HG03103 (cell line): ENCODE measurements at regions not wholly inside any gene's neighbourhood (a gene's known extent, or its start where the extent isn't known, plus 50 kb on each side); places are given as distances from the start of the nearest gene placed in this dataset.

ENCODE experiments used
- ATAC-seq: cut with Tn5 transposase; IDR thresholded peaks from one replicate; pipeline ENCODE4 v1.9.1; 2021; ENCODE audit warnings: low read depth; ENCODE audit not compliant: unreplicated experiment

- peak; percentile 37 for ATAC-seq
Measured at GRCh38 chr10:62618576-62619412, 185.7 kb upstream of the ADO start.

DNA sequence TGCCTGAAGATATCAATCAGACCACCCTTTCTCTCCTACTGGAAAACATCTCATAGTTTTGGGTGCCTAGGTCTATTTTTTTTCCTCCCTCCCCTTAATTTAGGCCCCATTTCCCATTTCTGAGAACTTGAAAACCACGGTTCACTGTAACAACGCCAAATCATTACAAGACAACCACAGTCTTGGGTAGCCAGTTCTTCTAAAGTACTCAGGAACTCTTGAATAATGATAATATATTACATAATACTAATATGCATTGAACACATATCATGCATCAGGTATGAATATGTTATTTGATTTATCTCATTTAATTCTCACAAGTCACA, 185.1 kb upstream of the ADO start:
- no peak for ATAC-seq

- no peak for ATAC-seq
Measured at GRCh38 chr10:62620491-62620890, 184.0 kb upstream of the ADO start.

DNA sequence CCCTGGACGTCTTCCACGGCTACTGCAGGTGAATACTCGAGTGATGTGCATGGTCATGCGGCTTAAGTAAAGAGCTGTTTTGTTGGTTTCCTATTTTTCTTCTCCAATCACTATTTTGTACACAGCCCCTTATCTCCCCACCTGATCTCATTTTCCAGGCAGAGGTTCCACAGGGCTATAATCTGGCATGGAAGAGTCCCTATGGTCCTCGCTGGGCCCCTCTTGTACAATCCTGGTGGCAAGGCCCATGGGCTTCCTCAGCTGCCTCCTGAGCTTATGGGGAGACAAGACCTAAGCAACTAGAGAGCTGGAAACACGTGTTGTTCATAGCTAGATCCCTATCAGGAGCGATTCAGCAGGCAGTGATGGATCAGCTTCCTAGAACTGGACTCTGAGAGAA, 181.3 kb upstream of the ADO start:
- ATAC-seq, result no peak

- ATAC-seq, result no peak
Measured at GRCh38 chr10:62625484-62625883, 179.0 kb upstream of the ADO start.

GRCh38 chr10:62626079-62626478, 178.4 kb upstream of the ADO start:
- ATAC-seq, result no peak

GRCh38 chr10:62626817-62627216, 177.7 kb upstream of the ADO start:
- ATAC-seq, result no peak

GRCh38 chr10:62627983-62628382, 176.5 kb upstream of the ADO start:
- ATAC-seq, result no peak

DNA sequence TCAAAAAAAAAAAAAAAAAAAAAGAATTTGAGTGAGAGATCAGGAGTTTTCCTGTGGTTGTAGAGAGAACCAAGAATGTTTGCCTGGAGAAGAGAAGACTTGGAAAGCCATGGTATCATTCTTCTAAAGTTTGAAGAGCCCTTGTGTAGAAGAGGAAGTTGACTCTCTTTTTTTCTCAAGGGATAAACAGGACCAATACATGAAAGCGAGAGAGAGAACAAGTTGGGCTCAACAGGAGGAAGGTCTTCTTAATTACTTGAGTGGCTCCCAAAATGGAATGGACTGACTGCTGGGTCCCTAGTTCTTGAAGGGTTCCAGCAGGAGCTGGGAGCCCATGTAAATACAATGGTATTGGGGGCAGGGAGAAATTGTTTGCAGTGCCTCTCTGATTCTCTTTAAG, 173.3 kb upstream of the ADO start:
- ATAC-seq, result no peak

DNA sequence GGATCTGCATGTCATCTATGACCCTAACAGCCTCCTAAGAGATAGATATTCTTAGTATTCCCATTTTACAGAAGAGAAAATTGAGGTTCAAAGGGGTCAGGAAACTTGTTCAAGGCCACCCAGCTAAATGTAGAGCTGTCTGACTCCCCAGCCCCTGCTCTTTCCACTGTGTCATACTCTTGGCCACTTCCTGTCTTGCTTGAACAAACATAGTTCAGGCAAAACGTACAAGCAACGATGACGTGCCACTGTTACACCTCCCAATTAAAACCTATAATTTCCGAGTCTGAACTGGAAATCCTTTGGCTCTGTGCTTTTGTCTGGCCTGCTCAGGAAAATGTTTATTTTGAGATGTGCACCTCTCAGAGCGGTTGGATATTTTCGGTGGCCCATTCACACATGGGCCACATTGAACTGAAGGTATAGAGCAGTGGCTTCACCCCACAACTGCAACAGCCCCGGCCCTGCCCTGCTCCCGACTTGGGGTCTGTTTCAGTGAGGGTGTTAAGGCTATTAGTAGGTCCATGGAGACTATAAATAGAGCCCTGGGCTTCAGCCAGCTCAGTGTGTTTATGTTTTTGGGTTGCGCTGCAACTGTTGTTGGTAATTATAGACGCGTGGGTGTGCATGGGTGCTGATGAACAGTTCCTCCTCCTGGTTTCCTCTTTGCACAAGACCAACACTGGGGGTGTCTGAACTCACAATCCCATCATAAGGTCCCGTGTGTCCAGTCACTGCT, 172.3 kb upstream of the ADO start:
- ATAC-seq, result peak; percentile 68

DNA sequence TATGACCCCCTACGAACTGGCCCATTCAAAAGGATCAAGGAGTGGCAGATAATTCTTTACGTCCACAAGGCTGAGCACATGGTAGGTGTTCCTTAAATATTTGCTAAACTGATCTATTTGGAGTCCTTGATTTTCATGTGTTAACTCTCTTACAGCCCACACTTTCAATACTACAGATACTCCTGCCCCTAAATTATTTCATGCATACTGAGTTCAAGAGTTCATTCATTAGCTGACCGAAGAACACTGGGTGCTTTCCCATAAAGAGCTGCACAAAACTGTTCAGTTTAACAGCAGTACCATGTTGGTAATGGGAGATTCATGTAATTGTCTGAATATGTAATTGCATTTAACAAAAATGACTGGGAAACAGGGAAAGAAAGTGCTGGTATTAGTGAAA, 170.5 kb upstream of the ADO start:
- no peak for ATAC-seq

DNA sequence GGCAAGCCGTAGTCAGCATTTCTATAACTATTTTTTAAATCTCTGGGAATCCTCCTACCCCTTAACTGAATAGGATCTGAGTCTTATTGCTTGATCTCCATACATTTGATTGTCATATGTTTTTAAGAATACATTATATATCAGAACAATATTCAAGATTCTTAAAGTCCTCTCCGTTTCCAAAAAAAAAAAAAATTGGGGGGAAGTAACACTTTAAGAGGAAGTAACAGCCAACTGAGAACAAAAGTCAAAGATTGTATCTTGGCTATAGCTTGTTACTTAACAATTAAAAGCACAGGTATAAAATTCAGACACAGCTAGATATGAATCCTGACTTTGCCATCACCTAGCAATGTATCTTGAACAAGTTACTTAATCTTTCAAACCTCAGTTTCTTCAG, 169.9 kb upstream of the ADO start:
- no peak for ATAC-seq

GRCh38 chr10:62635127-62635526, 169.4 kb upstream of the ADO start:
- no peak for ATAC-seq

DNA sequence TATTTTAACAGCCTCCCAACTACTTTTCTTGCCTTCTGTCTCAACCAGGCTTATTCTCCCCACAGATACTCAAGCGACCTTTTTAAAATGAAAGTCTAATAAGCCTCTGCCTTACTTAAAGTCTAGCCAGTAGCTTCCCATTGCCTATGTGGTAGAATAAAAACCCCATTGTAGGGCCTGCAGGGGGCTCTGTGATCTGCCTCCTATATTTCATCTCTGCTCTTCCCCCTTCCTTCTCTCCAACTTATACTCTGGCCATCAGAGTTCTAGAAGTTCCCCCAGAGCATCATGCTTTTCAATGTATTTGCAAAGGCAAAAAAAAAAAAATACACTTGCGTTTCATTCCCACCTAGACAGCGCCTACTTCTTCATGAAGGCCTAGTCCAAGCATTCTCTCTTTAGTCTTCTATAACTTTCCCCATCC, 167.7 kb upstream of the ADO start:
- ATAC-seq, result no peak

GRCh38 chr10:62637249-62638061, 167.1 kb upstream of the ADO start:
- ATAC-seq, result peak; percentile 64

DNA sequence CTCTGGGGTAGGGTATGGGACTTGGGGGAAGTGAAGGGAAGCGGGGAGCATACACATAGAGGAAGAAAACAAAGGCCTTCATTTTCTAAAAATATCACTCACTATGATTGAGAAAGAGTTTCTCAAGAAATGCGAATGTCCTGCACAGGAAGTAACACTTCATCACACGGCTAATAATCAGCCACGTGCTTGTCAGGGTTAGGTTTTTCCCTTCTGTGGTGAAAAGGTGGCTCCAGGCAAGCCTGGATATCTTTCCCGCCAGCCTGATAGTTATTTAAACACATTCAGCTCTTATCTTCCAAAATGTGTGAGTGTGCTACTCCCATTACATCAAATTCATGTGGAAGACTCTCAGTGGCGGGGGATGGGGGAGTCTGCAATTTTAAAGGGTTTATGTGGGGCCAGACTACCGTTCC, 166.4 kb upstream of the ADO start:
- ATAC-seq, result no peak

GRCh38 chr10:62639144-62639543, 165.4 kb upstream of the ADO start:
- ATAC-seq, result no peak

DNA sequence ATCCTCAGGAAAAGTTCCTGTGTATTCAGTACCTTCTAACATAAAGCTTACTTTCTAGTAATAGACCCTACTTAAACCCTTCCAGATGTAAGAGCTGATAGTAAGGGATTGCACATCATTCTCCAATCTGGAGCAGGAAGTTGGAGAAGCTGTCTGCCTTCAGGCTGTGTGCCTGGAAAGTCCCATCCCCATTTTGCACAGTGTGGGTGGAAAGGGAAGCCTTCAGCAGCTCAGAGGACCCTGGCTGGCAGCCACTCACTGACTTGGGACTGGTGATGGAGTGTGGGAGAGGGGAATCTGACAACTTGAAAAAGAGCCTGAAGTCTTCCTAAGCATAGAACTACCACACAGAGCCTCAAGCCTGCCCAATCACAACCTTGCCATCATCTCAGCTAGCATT, 164.1 kb upstream of the ADO start:
- ATAC-seq, result no peak

GRCh38 chr10:62643606-62644587, 160.6 kb upstream of the ADO start:
- ATAC-seq, result no peak
